GM19043 (cell line): ENCODE measurements at regions not wholly inside any gene's neighbourhood (a gene's known extent, or its start where the extent isn't known, plus 50 kb on each side); places are given as distances from the start of the nearest gene placed in this dataset.

Experiments used
- ATAC-seq: cut with Tn5 transposase; IDR thresholded peaks from one replicate; pipeline ENCODE4 v1.9.1; 2021; ENCODE audit warnings: low read depth; ENCODE audit not compliant: unreplicated experiment

GRCh38 chr7:22589641-22590201 is 89.7 kb upstream of the STEAP1B start:
- no peak for ATAC-seq

DNA sequence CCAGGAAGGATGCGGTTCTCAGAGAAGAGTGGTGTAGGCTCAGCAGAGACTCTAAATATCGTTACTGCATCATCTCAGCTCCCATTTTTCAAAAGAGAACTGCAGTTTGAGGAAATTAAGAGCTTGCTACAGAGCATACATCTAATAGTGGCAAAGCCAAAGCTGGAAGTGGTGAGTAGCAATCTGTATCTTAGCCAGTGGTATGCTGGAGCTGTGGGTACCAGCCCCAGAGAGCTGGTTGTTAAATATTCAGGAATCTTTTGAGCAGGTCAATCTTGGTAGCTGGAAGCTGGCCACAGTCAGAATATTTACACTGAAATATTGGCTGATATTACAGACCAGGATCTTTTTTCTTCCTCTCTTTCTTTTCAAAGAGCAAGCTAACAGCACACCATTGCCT is 88.4 kb upstream of the STEAP1B start:
- no peak for ATAC-seq

- ATAC-seq, result no peak
Measured at GRCh38 chr7:22587322-22587721, 87.3 kb upstream of the STEAP1B start.

- no peak for ATAC-seq
Measured at GRCh38 chr7:22586786-22587140, 86.8 kb upstream of the STEAP1B start.

- ATAC-seq, result no peak
Measured at GRCh38 chr7:22586101-22586785, 86.3 kb upstream of the STEAP1B start.

- no peak for ATAC-seq
Measured at GRCh38 chr7:22584179-22584578, 84.2 kb upstream of the STEAP1B start.

DNA sequence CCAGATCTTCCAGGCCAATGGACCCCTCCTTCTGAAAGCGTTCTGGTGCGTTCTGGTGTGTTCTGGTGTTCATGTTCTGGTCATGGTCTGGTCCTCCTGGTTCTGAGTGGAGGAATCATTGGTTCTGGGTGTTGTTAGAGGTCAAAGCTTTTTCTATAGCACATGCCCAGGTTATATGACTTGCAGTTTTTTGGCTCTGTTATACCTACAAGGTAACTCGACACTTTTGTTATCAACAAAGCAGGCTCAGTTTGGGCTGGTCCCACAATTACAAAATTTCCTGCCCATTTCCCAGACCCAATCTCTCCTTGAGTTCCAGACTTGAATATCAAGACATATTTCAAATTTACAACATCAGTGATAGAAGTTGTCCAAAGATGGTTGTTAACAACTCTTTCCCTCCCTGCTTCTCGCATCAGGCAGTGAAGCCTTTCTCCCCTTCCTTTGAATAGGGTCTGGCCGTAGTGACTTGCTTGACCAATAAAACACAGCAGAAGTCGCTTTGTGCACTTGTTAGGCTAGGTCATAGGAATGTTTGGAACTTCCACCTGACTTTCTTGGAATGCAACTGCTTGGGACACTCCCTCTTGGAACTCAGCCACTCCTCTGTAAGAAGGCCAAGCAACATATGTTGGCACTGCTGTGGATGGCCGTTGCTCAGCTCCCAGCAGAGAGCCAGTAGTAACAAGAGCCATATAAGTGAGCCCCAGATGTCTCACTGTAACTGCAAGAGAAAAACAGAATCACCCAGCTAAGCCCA is 83.1 kb upstream of the STEAP1B start:
- no peak for ATAC-seq

GRCh38 chr7:22581099-22581498 is 81.1 kb upstream of the STEAP1B start:
- no peak for ATAC-seq

DNA sequence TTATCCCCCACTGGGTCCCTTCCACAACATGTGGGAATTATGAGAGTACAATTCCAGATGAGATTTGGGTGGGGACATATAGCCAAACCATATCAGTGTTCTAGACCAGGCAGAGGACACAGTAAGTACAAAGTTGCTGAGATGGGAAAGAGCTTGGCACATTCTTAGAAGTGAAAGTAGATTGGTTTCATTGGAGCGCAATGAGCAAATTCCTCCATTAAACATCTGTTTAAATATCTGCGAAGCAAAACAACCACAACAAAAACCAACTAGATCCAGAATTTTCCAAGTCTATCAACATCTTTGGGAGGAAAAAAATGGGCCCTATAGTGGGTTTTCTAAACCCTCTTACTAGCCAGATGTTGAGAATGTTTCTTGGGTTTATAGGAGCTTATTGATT is 80.0 kb upstream of the STEAP1B start:
- ATAC-seq, result no peak

GRCh38 chr7:22578007-22578733 is 78.2 kb upstream of the STEAP1B start:
- no peak for ATAC-seq

DNA sequence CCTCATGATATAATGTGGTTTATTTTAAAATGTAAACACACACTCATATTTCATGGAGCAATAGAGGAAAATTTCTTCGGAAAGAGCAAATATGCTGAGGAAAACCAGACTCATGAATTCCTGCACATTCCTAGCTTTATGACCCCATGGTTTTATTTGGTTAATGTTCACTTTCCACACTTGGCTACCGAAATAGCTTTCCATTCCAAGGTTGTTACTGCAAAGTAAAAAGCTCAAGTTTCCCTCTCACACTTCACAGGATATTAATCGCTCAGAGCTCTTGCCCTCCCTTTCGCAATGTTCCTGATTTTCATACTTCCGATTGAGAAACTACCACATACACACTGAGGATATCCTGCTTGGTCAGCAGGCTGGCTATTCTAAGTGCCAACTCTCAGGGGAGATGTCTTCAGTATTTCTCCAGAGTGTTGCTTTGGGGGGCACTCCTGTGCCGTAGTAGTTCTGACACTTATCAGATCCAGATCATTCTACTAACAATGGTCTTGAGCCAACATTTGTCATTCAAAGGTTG is 77.5 kb upstream of the STEAP1B start:
- ATAC-seq, result no peak

DNA sequence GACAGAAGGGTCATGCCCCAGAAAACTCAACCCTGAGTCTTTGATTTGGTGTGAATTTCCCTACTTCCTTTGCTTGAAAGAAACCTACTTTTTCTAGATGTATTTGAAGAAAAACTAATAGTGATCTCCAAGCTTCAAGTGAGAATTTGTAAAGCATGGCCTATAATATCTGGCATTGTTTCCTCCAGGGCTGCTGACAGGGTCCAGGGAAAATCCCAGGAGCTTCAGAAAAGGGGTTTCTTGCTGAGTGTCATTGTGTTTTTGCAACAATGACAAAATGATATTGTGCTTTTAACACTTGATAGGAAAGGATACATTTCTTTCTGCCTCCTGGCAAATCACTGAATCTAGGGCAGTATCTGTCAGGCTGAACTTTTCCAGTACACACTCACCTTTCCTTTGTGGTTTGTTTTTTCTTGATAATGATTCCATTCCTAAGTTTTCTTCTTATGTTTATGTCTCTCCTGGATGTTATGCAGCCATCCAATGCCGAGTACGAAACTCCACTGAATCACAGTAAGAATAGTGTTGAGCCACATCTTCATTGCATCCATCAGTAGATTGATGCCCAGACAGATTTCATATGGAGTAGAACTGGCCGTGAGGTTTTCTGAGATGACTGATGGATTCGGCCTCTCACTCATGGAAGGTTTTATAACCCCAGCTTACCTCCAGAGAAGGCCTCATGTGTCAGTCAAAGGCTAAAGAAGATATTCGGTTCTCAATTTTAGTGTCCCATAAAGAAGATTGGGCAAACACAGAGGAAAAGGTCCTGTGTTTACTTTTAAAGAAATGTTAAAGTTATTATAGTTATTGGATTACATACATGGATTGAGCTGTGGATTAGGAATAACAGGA is 76.9 kb upstream of the STEAP1B start:
- ATAC-seq, result no peak

DNA sequence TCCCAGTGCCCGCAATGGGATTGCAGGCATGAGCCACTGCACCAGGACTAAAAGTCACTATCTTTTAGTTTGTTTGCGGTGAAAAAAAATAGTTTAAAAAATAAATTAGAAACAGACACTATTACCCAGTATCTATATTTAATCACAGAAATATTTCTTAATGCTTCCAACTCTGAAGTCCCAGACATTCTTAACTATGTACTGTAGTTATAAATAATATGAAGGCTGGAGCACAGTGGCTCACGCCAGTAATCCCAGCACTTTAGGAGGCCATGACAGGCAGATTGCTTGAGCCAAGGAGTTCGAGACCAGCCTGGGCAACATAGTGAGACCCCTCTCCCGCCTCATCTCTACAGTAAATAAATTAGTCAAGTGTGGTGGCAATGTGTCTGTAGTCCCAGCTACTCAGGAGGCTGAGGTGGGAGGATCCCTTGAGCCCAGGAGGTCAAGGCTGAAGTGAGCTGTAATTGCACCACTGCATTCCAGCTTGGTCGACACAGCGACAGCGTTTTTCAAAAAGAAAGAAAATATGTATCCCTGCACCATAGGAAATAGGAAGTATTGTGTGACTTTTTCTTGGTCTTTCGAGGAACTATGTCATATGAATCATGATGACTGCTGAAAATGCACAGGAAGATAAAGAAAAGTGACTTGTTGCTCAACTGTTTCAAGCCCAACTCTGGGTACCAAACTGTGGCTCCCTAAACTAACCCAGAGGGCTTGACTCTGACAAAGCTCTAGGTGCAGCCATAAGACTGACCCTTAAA is 74.9 kb upstream of the STEAP1B start:
- ATAC-seq, result no peak

GRCh38 chr7:22572937-22573336 is 72.9 kb upstream of the STEAP1B start:
- ATAC-seq, result no peak

- no peak for ATAC-seq
Measured at GRCh38 chr7:22572292-22572691, 72.3 kb upstream of the STEAP1B start.

GRCh38 chr7:22571766-22572165 is 71.8 kb upstream of the STEAP1B start:
- no peak for ATAC-seq

DNA sequence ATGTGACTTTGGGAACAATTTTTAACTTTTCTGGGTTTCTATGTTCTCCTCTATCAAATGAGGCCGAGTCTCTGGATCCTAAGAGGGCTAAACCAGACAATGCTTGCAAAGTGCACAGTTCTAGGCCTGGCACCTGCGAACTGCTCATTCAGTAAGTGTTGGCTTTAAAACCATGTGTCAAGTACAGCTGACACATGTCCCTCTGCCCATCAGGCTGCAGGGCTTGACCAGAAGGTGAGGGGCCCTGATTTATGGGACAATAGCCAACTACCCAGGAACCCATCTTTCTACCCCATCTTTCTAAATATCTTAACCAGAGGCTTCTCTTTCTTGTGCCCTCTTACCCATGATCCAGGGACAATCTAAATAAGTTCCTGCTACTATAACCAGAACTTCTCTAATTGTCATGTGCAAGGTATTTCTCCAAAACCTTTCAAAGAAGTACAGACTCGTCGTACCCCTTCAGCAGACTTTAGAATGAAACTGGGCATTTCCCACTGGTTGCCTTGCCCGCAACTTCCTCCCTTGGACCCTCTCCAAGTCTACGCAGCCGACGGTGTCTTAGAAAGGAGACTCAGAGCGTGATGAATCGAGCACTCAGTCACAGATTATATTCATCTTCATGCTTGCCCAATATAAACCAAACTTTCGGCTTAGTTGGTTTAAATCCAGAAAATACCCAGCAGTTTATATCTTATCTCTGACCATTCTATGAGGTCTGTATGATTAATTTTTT is 69.8 kb upstream of the STEAP1B start:
- no peak for ATAC-seq

- no peak for ATAC-seq
Measured at GRCh38 chr7:22566592-22566991, 66.6 kb upstream of the STEAP1B start.

- no peak for ATAC-seq
Measured at GRCh38 chr7:22566176-22566575, 66.2 kb upstream of the STEAP1B start.
